GM13976 (cell line): ENCODE measurements at regions not wholly inside any gene's neighbourhood (a gene's known extent, or its start where the extent isn't known, plus 50 kb on each side); places are given as distances from the start of the nearest gene placed in this dataset.

Experiments used
- DNase-seq: peaks from one replicate; pipeline ENCODE4 v3.0.0; 2012; ENCODE audit warnings: low spot score
- in situ Hi-C: fragments of 300-500 bp; cut with MboI; formaldehyde crosslinking; loops from one replicate; pipeline ENCODE4 v1.12.0; 2022; ENCODE audit warnings: low sequenced_read_pairs, mixed read lengths, inconsistent platforms; ENCODE audit not compliant: unreplicated experiment
- TF ChIP-seq, protein P1 (sequence below): IDR thresholded peaks from 2 replicates; pipeline ENCODE4 v1.5.1; 2012; ENCODE audit warnings: borderline replicate concordance, mild to moderate bottlenecking; ENCODE audit not compliant: insufficient read depth; ENCODE audit errors: extremely low read depth, missing control alignments, control extremely low read depth

DNA sequence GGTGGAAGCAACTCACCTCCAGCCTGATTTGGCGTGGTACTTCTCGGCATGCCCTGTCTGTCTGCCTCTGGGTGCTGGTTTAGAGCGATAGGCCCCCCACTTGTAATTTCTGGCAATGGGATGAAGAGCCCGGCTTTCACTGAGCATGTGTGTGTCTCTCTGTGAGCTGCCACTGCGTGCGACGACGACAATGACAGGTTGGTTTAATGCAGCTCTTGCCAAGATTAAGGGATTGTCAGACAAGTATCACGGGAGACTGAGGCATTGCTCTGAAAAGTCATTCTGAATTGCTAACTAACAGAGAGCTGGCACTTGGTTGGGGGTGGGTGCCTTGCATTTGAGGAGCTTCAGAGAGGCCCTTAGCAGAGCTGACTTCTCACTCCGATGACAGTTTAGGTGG lies 348.8 kb upstream of the CLINT1 start:
- TF ChIP-seq, protein P1, sequence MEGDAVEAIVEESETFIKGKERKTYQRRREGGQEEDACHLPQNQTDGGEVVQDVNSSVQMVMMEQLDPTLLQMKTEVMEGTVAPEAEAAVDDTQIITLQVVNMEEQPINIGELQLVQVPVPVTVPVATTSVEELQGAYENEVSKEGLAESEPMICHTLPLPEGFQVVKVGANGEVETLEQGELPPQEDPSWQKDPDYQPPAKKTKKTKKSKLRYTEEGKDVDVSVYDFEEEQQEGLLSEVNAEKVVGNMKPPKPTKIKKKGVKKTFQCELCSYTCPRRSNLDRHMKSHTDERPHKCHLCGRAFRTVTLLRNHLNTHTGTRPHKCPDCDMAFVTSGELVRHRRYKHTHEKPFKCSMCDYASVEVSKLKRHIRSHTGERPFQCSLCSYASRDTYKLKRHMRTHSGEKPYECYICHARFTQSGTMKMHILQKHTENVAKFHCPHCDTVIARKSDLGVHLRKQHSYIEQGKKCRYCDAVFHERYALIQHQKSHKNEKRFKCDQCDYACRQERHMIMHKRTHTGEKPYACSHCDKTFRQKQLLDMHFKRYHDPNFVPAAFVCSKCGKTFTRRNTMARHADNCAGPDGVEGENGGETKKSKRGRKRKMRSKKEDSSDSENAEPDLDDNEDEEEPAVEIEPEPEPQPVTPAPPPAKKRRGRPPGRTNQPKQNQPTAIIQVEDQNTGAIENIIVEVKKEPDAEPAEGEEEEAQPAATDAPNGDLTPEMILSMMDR = no peak
- DNase-seq = no peak
- in situ Hi-C loops = no loop called here

- no peak for DNase-seq
- TF ChIP-seq, protein P1 = no peak
- in situ Hi-C loops = no loop called here
Measured at GRCh38 chr5:158205992-158206391, 347.0 kb upstream of the CLINT1 start.

GRCh38 chr5:158203261-158203660 lies 344.3 kb upstream of the CLINT1 start:
- no peak for DNase-seq
- in situ Hi-C loops = no loop called here

DNA sequence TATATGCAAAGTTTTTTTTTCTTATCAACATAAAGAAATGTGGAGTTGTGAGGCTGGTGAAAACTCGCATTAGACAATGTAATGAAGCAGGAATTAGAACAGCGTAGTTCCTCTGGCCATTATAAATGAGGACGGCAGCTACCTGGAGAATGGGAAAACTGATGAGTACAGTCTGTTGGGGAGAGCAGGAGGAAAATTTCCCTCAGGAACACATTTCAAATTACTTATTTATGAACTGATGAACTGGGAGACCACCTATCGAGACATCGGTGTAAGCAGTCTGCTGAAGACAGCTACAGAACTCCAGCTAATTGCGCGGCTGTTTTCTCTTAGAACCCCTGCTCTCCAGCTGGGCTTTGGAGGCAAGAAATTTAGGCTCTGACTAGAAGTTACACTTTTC lies 343.9 kb upstream of the CLINT1 start:
- DNase-seq = no peak
- in situ Hi-C loops = no loop called here
- TF ChIP-seq, protein P1 = no peak

More at GRCh38 chr5:158203261-158203660, 344.3 kb upstream of the CLINT1 start:
- TF ChIP-seq, protein P1 = no peak

DNA sequence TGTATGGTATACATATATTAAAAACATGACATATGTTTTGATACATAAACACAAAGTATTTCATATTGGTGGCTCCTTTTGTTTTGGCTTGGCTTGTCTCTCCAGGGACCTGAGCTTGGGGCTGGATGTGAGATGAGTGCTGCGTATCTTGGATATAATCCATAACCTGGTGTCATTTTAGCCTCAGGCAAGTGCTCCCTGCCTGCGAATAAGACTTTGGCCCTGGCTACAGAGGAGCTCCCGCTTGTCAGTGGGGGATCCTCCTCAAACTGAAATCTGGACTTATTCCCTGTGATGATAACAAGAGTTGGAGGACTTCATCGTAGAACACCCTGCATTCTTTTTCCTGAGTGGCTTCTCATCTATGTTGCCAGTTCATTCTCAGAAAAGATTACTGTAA lies 341.7 kb upstream of the CLINT1 start:
- TF ChIP-seq, protein P1 = no peak
- in situ Hi-C loops = no loop called here
- DNase-seq = no peak

DNA sequence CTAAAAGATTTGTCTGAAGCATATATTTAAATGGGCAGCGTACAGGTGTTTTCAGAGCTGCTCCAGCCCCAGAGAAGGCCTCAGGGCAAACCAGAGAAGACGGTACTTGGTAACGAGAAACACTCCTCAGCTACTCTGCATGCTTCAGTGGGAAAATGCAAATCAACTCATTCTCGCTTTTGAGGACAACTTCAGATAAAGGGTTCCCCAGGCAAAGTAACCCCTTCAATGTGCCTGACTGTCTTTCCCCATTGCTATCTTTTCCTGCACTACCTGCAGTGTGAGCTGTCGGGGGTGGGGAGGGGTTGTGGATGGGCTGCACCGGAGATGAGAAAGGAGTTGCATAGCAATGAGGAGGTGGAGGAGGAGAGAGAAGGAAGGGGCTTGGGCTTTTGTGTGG lies 339.7 kb upstream of the CLINT1 start:
- in situ Hi-C loops = no loop called here
- TF ChIP-seq, protein P1 = no peak
- peak; percentile 55 for DNase-seq
